HG03521 (cell line): ENCODE measurements at regions not wholly inside any gene's neighbourhood (a gene's known extent, or its start where the extent isn't known, plus 50 kb on each side); places are given as distances from the start of the nearest gene placed in this dataset.
"Not testable (repeated sequence)": the region's sequence is repeated elsewhere in the genome, so short reads cannot be mapped to it uniquely, and the experiment has no call there.

Experiments used
- ATAC-seq: cut with Tn5 transposase; IDR thresholded peaks from one replicate; pipeline ENCODE4 v1.9.1; 2021; ENCODE audit warnings: mild to moderate bottlenecking, moderate library complexity; ENCODE audit not compliant: unreplicated experiment

DNA sequence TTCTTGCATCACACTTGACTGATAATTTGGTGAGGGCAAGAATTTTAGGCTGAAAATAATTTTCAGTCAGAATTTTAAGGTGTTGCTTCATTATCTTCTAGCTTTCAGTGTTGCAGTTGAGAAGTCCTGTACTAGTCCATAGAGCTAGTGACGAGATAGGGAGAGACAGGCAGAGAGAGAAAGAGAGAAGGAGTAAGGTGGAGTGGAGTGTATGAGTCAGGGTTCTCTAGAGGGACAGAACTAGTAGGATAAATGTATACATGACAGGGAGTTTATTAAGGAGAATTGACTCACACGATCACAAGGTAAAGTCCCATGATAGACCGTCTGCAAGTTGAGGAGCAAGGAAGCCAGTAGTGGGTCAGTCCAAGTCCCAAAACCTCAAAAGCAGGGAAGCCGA is 127.2 kb downstream of the UTP18 start:
- no peak for ATAC-seq

- ATAC-seq: no peak
Observed at GRCh38 chr17:51387986-51388385, 127.6 kb downstream of the UTP18 start.

GRCh38 chr17:51389875-51390274 is 129.5 kb downstream of the UTP18 start:
- no peak for ATAC-seq

DNA sequence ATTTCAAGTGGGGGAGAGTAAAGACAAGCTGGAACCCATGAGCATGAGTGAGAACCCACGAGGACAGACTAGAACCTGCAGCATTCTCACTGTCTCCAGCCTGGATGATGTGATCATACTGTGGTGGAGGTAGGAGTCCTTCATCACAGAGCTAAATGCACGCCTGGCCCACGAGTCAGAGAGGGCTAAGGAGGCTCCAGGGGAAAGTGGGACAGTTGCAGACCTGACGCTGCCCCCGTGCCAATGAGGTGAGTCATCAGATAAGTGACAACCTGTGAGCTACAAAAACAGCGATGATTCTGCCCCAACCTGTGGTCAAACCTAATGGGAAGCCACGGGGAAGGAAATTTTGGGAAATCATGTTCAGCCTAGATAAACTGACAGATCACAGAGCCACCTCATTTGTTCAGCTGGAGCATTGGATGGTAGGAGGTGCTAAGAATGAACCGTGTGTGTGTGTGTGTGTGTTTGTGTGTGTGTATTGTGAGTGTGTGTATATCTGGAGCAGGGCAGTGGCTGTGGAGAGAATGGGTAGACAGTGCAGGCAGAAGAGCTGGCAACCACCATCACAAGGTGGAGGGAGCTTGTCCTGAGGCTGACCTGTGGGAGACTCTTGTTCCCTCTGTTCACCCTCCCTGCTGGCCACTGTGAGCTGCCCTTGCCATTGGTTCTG is 131.8 kb downstream of the UTP18 start:
- no peak for ATAC-seq

DNA sequence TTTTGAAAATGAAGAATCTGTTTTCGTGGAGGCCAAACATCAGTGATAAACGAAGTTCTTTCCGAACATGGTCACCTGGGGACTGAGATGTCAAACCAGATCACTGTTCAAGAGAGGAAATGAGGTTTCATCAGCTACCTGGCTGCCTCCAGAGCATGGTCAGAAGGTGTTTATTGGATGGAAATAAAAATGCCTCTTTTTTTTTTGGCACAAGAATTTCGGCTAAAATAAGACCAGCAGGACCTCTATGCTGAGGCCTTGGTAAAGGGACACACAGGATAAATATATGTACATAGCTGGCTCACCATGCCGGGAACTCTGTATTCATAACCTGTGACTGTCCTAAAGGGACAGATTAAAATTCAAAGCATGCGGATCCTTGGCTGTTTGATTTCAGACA is 135.3 kb downstream of the UTP18 start:
- ATAC-seq: no peak

DNA sequence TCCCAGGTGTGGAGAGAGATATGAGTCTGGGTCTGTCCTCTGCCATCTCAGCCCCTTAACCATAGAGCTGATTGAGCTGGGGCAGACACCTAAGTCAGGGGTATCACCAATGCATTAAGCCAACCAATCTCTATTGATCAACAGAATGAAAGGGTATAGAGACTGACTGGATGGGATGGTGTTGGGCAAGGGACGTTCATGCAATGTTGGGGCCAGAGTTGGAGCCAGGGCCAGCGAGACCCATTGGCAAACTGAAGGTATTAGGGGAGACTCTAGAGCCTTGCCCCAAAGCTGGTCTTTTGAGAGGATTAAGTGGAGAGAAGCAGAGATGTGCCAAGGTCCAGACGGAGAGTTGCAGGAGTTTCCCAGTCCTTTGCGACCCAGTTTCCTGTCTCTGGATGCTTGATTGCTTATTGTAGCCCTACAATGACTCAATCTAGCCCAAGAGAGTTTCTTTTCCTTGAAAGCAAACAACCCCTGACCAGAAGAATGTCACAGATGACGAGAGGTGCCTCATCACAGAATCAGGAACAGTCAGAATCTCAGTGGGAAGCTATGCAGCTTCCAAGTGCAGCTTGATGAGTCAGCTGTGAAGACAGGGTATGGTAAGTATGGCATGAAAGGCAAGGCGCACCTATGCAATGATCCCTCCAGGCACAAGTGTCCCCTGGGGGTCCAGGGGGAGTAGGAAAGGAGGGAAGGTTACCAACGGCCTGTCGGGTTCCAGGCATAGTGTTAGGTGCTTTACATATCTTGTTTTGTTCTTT is 137.2 kb downstream of the UTP18 start:
- ATAC-seq: no peak

- ATAC-seq: no peak
Observed at GRCh38 chr17:51398128-51398525, 137.8 kb downstream of the UTP18 start.

DNA sequence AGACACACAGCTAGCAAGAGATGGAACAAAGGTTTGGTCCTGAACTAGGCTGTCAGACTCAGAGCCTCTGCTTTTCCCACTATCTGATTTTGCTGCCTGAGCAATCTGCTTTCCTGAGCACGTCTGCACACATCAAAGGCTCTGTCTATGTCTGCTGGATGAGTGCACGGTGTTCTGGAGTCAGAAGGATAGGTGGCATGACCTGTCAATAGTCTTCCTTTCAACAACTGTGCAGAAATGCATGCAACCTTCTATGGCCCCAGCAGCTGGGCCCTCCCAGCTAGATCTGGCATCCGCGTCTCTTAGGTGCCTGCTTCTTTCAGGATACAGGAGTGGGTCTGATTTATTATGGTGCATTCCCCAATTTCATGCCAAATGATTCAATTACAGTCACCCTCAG is 138.3 kb downstream of the UTP18 start:
- ATAC-seq: no peak

DNA sequence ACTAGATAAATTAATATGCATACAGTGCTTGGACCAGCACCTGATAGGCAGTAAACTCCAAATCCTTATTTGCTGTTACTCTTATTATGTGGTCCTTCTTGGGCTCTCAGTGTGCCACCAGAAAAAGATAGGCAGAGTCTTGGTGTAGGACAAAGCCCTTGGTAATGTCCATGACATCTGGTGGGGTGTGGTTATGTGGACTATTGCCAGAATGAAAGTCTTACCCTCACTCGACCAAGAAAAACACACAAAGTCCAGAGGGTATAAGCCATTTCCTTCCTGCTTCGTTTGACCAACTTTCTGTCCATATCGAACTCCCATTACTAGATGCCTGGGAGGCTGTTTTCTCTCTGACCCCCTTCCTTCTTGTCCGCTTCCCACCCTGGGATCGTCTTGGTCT is 140.9 kb downstream of the UTP18 start:
- no peak for ATAC-seq

DNA sequence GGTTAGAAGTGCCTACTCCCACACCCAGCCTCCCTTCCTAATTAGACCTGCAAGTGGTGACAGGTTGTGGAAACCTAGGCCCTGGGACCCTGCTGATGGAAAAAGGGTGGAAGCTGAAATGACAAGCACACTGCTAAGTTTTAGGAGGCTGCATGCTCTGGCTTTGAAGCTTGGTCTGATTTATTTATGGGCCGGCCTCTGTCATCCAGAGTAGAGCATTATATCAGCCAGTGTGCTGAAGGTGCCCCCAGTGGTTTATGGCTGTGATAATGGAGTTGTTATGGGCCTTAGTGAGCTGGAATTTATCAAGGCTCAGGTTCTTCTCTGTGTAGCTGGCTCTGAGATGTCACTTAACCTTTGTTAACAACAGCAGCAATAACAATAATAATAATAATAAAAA is 142.6 kb downstream of the UTP18 start:
- no peak for ATAC-seq

GRCh38 chr17:51407576-51407975 is 147.2 kb downstream of the UTP18 start:
- ATAC-seq: no peak

GRCh38 chr17:51419476-51419875 is 159.1 kb downstream of the UTP18 start:
- no peak for ATAC-seq

GRCh38 chr17:51421525-51421924 is 161.2 kb downstream of the UTP18 start:
- ATAC-seq: no peak

GRCh38 chr17:51422634-51423033 is 162.3 kb downstream of the UTP18 start:
- ATAC-seq: no peak

- no peak for ATAC-seq
Observed at GRCh38 chr17:51423421-51424160, 163.2 kb downstream of the UTP18 start.

DNA sequence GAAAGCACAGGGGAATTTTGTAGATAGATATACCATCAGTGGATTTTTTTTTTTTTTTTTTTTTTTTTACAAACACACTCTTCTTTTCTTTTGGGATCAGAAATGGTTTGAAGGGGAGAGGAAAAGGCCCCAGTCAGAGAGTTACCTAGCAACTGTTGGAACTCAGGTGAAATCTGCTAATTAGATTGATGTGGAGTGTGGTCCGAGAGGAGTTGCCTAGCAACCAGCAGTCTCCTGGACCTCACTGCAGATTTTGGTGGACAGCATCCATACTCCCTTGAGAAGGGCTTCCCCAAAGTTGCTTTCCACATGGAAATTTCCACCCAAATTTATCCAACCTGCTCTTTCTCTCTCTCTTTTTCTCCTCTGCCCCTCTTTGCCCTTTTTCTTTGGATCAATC is 165.4 kb downstream of the UTP18 start:
- no peak for ATAC-seq

- peak; percentile 20 for ATAC-seq
Observed at GRCh38 chr17:51427323-51427811, 167.0 kb downstream of the UTP18 start.

DNA sequence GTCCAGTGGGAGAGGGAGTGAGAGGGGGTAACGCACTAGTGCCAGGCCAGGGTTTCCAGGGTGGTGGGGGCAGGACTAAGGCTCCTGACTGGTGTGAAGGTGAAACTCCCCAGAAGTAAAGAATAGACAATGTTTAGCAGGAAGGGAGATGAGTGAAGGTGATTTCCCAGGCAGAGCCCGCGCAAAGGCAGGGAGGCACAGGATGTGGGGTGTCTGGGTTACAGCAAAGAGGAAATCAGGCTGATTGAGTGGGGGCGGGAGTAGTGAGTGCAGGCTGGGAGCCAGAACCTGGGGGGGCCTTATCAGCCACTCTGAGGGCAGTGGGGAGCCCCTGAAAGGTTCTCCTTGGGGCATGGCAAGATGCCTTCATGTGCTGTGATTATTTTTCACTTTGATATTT is 167.5 kb downstream of the UTP18 start:
- ATAC-seq: peak; percentile 56

DNA sequence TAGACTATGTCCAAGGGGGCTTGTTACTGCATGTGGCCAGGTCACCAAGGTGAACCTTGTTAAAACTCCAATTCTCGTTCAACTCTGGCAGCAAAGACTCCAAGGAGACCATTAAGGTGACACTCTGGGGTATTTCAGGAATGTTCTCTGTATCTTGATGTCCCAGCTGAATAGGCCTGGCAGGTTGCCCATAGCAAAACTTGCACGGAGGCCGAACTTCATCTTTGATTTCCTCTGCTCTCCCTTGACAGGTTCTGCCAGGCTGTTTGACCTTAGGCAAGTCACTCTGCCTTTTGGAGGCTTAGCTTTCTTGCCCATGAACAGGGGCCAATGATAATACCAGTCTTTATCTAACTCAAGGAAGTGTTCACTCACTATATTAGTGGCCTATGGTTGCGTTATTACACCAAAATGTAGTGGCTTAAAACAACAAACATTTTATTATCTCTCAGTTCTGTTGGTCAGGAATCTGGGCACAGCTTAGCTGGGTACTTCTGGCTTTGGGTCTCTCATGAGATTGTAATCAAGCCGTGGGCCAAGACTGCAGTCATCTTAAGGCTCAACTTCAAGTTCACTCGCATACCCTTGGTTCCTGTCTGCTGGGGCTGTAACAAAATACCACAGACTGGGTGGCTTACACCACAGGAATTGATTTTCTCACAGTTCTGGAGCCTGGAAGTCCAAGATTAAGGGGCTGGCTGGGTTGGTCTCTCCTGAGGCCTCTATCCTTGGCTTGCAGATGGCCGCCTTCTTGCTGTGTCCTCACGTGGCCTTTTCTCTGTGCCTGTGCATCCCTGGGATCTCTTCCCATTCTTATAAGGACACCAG is 168.5 kb downstream of the UTP18 start:
- ATAC-seq: no peak

DNA sequence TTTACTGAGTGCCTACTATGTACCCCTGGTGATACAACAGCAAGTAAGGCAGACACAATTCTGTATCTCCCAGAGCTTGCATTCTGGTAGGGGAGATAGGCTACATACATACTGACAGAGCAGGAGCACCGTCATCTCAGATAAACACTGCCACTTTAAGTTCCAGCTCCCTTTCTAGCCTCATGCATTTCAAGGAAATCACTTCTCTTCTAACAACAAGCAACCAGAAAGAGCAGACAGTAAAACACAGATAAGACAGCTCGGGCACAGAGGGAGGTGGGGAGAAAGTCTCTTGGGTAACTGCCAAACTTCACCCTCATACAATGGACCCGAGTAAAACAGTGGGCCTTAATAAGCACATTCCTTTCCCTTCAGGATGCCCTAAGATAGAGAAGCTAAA is 169.6 kb downstream of the UTP18 start:
- ATAC-seq: not testable (repeated sequence)

- ATAC-seq: no peak
Observed at GRCh38 chr17:51430591-51430990, 170.2 kb downstream of the UTP18 start.
